ENCODE measurements at regions not wholly inside any gene's neighbourhood (a gene's known extent, or its start where the extent isn't known, plus 50 kb on each side); places are given as distances from the start of the nearest gene placed in this dataset.

DNA sequence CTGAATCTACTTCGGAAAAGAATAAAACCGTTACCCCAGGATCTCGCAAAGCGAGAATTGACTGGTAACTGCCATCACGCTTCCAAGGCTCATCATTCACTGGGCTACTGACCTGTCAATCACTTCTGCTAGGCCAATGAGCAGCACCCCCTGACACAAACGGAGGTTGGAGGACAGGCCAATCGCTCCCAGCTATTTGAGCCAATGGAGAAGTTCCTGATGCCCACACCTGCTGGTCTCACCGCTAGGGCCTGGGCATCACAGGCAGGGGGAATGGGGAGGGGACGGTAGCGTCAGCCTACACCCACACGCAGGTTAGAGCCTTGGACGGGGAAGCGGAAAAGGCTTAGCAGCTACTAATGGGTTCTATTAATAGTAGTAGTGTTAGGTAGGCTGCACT lies 56.7 kb upstream of the CHST1 start:
- H3K79me1 ChIP-seq (ENCODE audit: insufficient read depth, low read depth, low read length, poor library complexity, severe bottlenecking) = no peaks in the 10 kb centered on the region
- H4K20me1 ChIP-seq (ENCODE audit: control insufficient read depth, insufficient read depth, insufficient read length) = no peaks in the 10 kb centered on the region
- no peak overlapping the region for H2BK5ac ChIP-seq (ENCODE audit: insufficient read length, low read length)
- H3K9me3 Mint-ChIP-seq = no peaks in the 10 kb centered on the region
- H2AK5ac ChIP-seq (ENCODE audit: insufficient read length, low read length) = no peak overlapping the region
- H3K27ac ChIP-seq (ENCODE audit: insufficient read length, low read depth, low read length) = no peak overlapping the region
- no peak overlapping the region for H3T11ph ChIP-seq (ENCODE audit: low read length)
- H3K4me3 Mint-ChIP-seq = no peak overlapping the region
- H3K27me3 ChIP-seq (ENCODE audit: insufficient read depth, low read length) = no peaks in the 10 kb centered on the region; the same call in 1 of the 2 replicates
- TF ChIP-seq, protein P1, sequence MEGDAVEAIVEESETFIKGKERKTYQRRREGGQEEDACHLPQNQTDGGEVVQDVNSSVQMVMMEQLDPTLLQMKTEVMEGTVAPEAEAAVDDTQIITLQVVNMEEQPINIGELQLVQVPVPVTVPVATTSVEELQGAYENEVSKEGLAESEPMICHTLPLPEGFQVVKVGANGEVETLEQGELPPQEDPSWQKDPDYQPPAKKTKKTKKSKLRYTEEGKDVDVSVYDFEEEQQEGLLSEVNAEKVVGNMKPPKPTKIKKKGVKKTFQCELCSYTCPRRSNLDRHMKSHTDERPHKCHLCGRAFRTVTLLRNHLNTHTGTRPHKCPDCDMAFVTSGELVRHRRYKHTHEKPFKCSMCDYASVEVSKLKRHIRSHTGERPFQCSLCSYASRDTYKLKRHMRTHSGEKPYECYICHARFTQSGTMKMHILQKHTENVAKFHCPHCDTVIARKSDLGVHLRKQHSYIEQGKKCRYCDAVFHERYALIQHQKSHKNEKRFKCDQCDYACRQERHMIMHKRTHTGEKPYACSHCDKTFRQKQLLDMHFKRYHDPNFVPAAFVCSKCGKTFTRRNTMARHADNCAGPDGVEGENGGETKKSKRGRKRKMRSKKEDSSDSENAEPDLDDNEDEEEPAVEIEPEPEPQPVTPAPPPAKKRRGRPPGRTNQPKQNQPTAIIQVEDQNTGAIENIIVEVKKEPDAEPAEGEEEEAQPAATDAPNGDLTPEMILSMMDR (conservative IDR thresholded peaks at IDR 0.05) = 0 out of 3 replicates have a peak, but pooled peaks have one; percentile 16
- no peak overlapping the region for H4K8ac ChIP-seq (replicated peaks; ENCODE audit: insufficient read length, low read depth, low read length)
- no peaks in the 10 kb centered on the region; the same call in 1 of the 2 replicates for H3K4me1 ChIP-seq (ENCODE audit: insufficient read depth, low read length)
- H3K18ac ChIP-seq (ENCODE audit: insufficient read length, low read depth, low read length) = no peak overlapping the region
- H3K36me3 Mint-ChIP-seq (ENCODE audit: insufficient read depth in 1 of 3, low read depth in 3 of 3) = no peaks in the 10 kb centered on the region
- no peak overlapping the region for H3K23ac ChIP-seq (ENCODE audit: insufficient read length, low read depth, low read length)
- DNase-seq = peak; percentile 92
- H3K23me2 ChIP-seq (ENCODE audit: insufficient read length, low read depth, low read length, poor library complexity, severe bottlenecking) = no peaks in the 10 kb centered on the region
- H3K4me2 ChIP-seq (ENCODE audit: insufficient read depth, insufficient read length, low read length) = no peak overlapping the region
- no peak overlapping the region for H4K5ac ChIP-seq (ENCODE audit: insufficient read length, low read depth, low read length)
- H4K91ac ChIP-seq (ENCODE audit: insufficient read length, low read depth, low read length) = no peak overlapping the region
- H2AFZ ChIP-seq (ENCODE audit: low read length) = no peak overlapping the region
- H2BK120ac ChIP-seq (ENCODE audit: low read depth, low read length, poor library complexity, severe bottlenecking) = no peak overlapping the region
- no peak overlapping the region for H2BK12ac ChIP-seq (ENCODE audit: insufficient read length, low read depth, low read length)
- no peak overlapping the region for H3K56ac ChIP-seq (ENCODE audit: insufficient read length, low read depth, low read length)
- H2BK15ac ChIP-seq (ENCODE audit: low read depth, low read length) = no peak overlapping the region
- H3K4ac ChIP-seq (ENCODE audit: low read depth, low read length) = no peak overlapping the region
- H2BK20ac ChIP-seq (ENCODE audit: low read depth, low read length, poor library complexity, severe bottlenecking) = no peak overlapping the region
- no peaks in the 10 kb centered on the region for H3K79me2 ChIP-seq (ENCODE audit: insufficient read depth, low read length)
- no peaks in the 10 kb centered on the region; the same call in 1 of the 2 replicates for H3K27me3 Mint-ChIP-seq (ENCODE audit: low read depth)
- no peak overlapping the region for H3K27ac Mint-ChIP-seq
- H3K4me1 Mint-ChIP-seq = peaks cover 18 to 21% of the 10 kb centered on the region in 2 experiments
- H3K9me3 ChIP-seq (ENCODE audit: control insufficient read depth, low read depth, low read length) = no peaks in the 10 kb centered on the region
- no CpG with 5 or more reads among the region's 13 CpGs for WGBS (ENCODE audit: extremely low coverage, insufficient read length, low lambda C conversion rate)
- H3K14ac ChIP-seq (ENCODE audit: insufficient read depth, low read length) = no peak overlapping the region
- no peak overlapping the region for H3K9ac ChIP-seq (ENCODE audit: extremely low read depth, insufficient read length, low read length)

All from H9 (cell line).